NCI-H748 (cell line): ENCODE measurements at regions not wholly inside any gene's neighbourhood (a gene's known extent, or its start where the extent isn't known, plus 50 kb on each side); places are given as distances from the start of the nearest gene placed in this dataset.
"Not testable (repeated sequence)": the region's sequence is repeated elsewhere in the genome, so short reads cannot be mapped to it uniquely, and the experiment has no call there.

Experiments used
- DNase-seq: peaks from one replicate; lab custom pipeline; 2025; ENCODE audit not compliant: unreplicated experiment; lab: John Stamatoyannopoulos, UW

GRCh38 chr4:134533068-134533467 is 331.5 kb upstream of the PABPC4L start:
- no peak for DNase-seq

GRCh38 chr4:134531013-134531412 is 329.4 kb upstream of the PABPC4L start:
- no peak for DNase-seq

DNA sequence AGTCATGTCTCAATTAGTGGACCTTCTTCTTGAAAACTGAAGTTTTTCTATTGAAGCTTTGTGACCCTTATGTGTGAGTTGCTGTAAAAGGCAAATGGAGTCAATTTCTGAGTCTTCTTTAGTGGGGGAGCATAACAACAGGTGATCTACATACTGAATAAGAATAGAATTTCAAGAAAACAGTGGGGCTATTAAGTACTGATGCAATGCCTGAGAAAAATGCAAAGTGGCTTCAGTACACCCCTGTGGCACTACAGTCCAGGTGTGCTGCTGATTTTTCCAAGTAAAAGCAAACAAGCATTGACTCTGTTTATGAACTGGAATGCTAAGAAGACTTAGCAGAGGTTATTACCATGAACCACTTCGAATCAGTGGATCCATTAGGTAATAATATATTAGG is 328.0 kb upstream of the PABPC4L start:
- DNase-seq, result no peak

- DNase-seq, result no peak
These were observed 317.1 kb upstream of the PABPC4L start for GRCh38 chr4:134518574-134519217.

- DNase-seq, result no peak
These were observed 309.0 kb upstream of the PABPC4L start for GRCh38 chr4:134510544-134510943.

- DNase-seq, result no peak
These were observed 303.9 kb upstream of the PABPC4L start for GRCh38 chr4:134505511-134505910.

- no peak for DNase-seq
These were observed 300.5 kb upstream of the PABPC4L start for GRCh38 chr4:134501973-134502643.

GRCh38 chr4:134501488-134501887 is 299.9 kb upstream of the PABPC4L start:
- DNase-seq, result not testable (repeated sequence)

GRCh38 chr4:134499074-134499473 is 297.5 kb upstream of the PABPC4L start:
- no peak for DNase-seq

DNA sequence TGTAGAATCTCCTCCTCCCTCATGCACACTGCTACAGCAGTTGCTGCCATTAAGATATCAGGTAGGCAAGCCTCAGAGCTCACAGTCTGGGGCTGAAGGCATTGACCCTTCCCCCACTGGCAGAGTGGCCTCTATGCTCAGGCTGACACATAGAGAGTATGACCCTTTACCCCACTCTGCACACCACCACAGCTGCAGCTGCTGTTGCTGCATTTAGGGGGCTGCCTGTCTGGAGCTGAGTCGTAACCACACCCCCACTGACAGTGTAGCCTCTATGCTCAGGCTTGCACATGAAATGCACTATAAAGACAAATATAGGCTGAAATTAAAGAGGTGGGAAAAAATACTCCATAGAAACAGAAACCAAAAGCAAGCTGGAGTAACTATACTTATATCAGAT is 289.3 kb upstream of the PABPC4L start:
- no peak for DNase-seq

GRCh38 chr4:134483514-134483913 is 281.9 kb upstream of the PABPC4L start:
- not testable (repeated sequence) for DNase-seq

- no peak for DNase-seq
These were observed 270.0 kb upstream of the PABPC4L start for GRCh38 chr4:134471569-134471968.

DNA sequence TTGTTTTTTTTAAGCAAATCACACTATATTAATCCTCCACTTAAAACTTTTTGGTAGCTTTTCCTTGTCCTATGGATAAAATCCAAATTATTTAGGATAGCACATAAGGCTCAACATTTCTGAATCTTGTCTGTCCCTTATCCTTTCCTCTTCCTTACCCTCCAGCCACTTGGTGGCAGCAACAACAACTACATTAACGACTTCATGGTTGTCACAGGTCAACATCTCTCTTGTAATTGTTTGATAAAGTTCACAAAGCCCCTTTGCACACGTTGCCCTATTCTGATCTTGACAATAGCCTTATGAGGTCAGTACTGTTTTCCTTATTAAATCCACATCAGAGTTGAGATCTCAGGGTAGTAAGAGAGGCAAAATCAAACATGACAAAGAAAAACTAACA is 269.0 kb upstream of the PABPC4L start:
- peak; percentile 75 for DNase-seq

DNA sequence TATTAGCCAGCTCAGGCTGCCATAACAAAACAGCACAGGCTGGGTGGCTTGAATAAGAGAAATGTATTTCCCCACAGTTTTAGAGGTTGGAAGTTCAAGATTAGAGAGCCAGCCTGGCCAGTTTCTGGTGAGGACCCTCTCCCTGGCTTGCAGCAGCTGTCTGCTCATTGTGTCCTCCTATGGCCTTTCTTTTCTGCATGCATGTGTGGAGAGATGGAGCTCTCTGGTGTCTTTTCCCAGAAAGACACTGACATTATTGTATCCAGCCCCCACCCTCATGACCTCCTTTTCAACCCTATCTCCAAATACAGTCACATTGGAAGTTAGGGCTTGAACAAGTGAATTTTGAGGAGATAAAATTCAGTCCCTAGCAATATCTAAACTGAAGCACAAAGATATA is 263.8 kb upstream of the PABPC4L start:
- peak; percentile 25 for DNase-seq

- DNase-seq, result no peak
These were observed 262.2 kb upstream of the PABPC4L start for GRCh38 chr4:134463771-134464170.

DNA sequence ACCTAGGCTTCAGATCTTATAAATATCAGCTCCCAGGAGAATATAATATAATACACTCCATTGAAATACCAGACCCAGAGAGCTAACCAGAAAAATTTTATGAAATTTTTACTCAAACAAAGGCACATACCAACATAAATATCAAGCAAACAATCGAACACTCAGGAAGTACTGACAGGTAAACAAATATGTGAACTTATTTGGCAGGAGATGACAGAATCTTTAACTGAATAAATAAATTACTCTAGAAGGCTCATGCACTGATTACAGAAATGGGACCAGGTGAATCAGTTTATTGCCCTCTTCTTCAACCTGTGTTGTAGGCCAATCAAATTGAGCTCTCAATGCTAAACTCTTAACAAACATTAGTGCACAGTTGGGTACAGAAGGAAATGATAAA is 225.2 kb upstream of the PABPC4L start:
- no peak for DNase-seq

- no peak for DNase-seq
These were observed 224.2 kb upstream of the PABPC4L start for GRCh38 chr4:134425756-134426155.

DNA sequence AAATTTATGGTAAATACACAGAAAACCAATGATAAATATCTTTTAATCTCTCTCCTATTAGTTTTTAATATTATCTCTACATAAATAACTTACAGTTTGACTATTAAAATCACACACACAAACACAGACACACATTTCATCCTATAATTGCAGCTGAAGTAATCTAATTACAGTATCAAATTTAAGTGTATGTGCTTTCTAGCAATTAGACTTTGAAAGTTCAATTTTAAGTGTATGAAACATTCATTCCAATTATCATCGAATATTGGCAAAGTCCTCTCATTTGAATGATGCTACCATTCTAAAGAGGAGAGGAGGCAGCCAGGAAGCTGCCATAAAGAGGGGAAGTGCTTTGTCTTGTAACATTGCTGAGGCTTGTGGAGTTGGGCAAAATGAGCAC is 221.2 kb upstream of the PABPC4L start:
- peak; percentile 41 for DNase-seq

GRCh38 chr4:134421734-134422133 is 220.1 kb upstream of the PABPC4L start:
- no peak for DNase-seq

- DNase-seq, result no peak
These were observed 207.3 kb upstream of the PABPC4L start for GRCh38 chr4:134408897-134409296.

GRCh38 chr4:134401798-134402197 is 200.2 kb upstream of the PABPC4L start:
- DNase-seq, result no peak

GRCh38 chr4:134393592-134393991 is 192.0 kb upstream of the PABPC4L start:
- no peak for DNase-seq

GRCh38 chr4:134390319-134390718 is 188.7 kb upstream of the PABPC4L start:
- no peak for DNase-seq
